CD4-positive, alpha-beta T cell (primary cell): ENCODE measurements at regions not wholly inside any gene's neighbourhood (a gene's known extent, or its start where the extent isn't known, plus 50 kb on each side); places are given as distances from the start of the nearest gene placed in this dataset.

ENCODE experiments used
- ATAC-seq: fragments of 200-7000 bp; cut with Tn5 transposase; one replicate; pipeline ENCODE4 v1.10.0; 2022; ENCODE audit warnings: mild to moderate bottlenecking; ENCODE audit not compliant: poor library complexity
- CTCF ChIA-PET: fragments of 350-600 bp; sonication (Branson Sonifier 250); formaldehyde crosslinking; loops from one replicate; lab custom pipeline; 2021; ENCODE audit warnings: antibody characterized with exemption, inconsistent platforms; lab: Charles Lee
- POLR2A ChIA-PET: fragments of 350-600 bp; sonication (Branson Sonifier 250); formaldehyde crosslinking; loops from one replicate; lab custom pipeline; 2021; ENCODE audit warnings: antibody characterized with exemption, inconsistent platforms; lab: Charles Lee
- DNase-seq, 14 experiments: peaks; one replicate each; pipeline ENCODE4 v3.0.0-alpha.2; 2013 to 2020; ENCODE audit warnings: mixed read lengths in 2 of 14
- H3K27ac ChIP-seq, 2 donors: one replicate each; pipeline versions ENCODE4 v1.5.1 to v1.7.0; 2013; ENCODE audit warnings: low read length in 2 of 2, low read depth in 1 of 2, mild to moderate bottlenecking in 1 of 2
- H3K27me3 ChIP-seq, 2 experiments: 1 replicate in 1 of 2; 2 replicates in 1 of 2; pipeline versions ENCODE4 v1.6.1 to v1.7.0; 2013; ENCODE audit warnings: low read length in 2 of 2, control low read depth in 1 of 2, mild to moderate bottlenecking in 1 of 2, moderate library complexity in 1 of 2; ENCODE audit not compliant: insufficient read depth in 2 of 2, control insufficient read depth in 1 of 2
- H3K36me3 ChIP-seq: one replicate; pipeline ENCODE4 v1.6.1; 2013; ENCODE audit warnings: low read length, control low read depth; ENCODE audit not compliant: insufficient read depth
- H3K4me1 ChIP-seq: one replicate; pipeline ENCODE4 v1.6.1; 2013; ENCODE audit warnings: low read length, control low read depth; ENCODE audit not compliant: insufficient read depth
- H3K4me3 ChIP-seq: one replicate; pipeline ENCODE4 v1.5.1; 2013; ENCODE audit warnings: mild to moderate bottlenecking, low read length, moderate library complexity
- H3K9me3 ChIP-seq, 2 experiments: 1 replicate in 1 of 2; 2 replicates in 1 of 2; pipeline versions ENCODE4 v1.6.1 to v1.7.0; 2013; ENCODE audit warnings: low read length in 2 of 2, mild to moderate bottlenecking in 2 of 2, control low read depth in 1 of 2, moderate library complexity in 1 of 2; ENCODE audit not compliant: control insufficient read depth in 1 of 2, insufficient read depth in 1 of 2
- H3K27ac Mint-ChIP-seq: one replicate; pipeline ENCODE4 v1.8.0; 2020; ENCODE audit warnings: mixed read lengths
- H3K27me3 Mint-ChIP-seq: one replicate; pipeline ENCODE4 v1.8.0; 2021; ENCODE audit warnings: mixed read lengths
- H3K36me3 Mint-ChIP-seq: one replicate; pipeline ENCODE4 v1.8.0; 2021; ENCODE audit warnings: low read depth, mixed read lengths
- H3K4me1 Mint-ChIP-seq: one replicate; pipeline ENCODE4 v1.8.0; 2021; ENCODE audit warnings: low read depth, mixed read lengths
- H3K4me3 Mint-ChIP-seq: one replicate; pipeline ENCODE4 v1.8.0; 2020; ENCODE audit warnings: mild to moderate bottlenecking, mixed read lengths
- H3K9me3 Mint-ChIP-seq: one replicate; pipeline ENCODE4 v1.8.0; 2020; ENCODE audit warnings: mixed read lengths
- CTCF ChIP-seq: fragments of 200-600 bp; IDR thresholded peaks from one replicate; pipeline ENCODE4 v1.8.0; 2022; ENCODE audit warnings: antibody characterized with exemption, mild to moderate bottlenecking
- intact Hi-C, 2 experiments: fragments of 100-400 bp; cut with DNase I in 1 of 2; cut with micrococcal nuclease in 1 of 2; formaldehyde crosslinking; loops; one replicate each; pipeline versions ENCODE4 v1.15.1 to v1.9.0; 2023 to 2025; cut with DNase I, micrococcal nuclease

DNA sequence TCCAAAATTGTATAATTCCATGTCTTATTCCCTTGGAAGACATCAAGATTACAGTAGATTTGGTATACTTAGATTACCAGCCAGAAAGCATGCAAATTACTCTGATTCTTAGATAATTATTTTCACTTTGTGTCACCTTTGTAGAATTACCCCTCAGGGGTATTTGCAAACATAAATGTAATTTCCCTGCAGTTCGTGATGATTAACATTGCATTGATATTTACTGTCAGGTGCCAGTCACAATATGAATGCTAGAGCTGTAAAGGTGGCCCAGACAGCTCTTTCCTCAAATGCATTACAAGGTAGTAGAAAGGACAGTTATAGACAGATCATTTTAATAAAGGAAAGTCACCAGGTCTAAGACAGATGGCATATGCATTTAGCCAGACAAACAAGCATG, 1537.5 kb upstream of the PIK3C3 start:
- H3K36me3 Mint-ChIP-seq = no peaks in the 10 kb centered on the region
- H3K4me3 ChIP-seq = no peak overlapping the region
- CTCF ChIA-PET = no interaction called here
- H3K36me3 ChIP-seq = no peaks in the 10 kb centered on the region
- no peak for ATAC-seq
- H3K27me3 ChIP-seq = no peaks in the 10 kb centered on the region
- H3K4me1 Mint-ChIP-seq = no peaks in the 10 kb centered on the region
- no peak for TF ChIP-seq CTCF
- no peaks in the 10 kb centered on the region for H3K4me1 ChIP-seq
- H3K4me3 Mint-ChIP-seq = no peak overlapping the region
- H3K27ac ChIP-seq = no peak overlapping the region
- H3K9me3 Mint-ChIP-seq = peaks cover 10% of the 10 kb centered on the region
- no peak for DNase-seq
- POLR2A ChIA-PET = no interaction called here
- H3K9me3 ChIP-seq = no peaks in the 10 kb centered on the region
- no peak overlapping the region for H3K27ac Mint-ChIP-seq
- no peaks in the 10 kb centered on the region for H3K27me3 Mint-ChIP-seq
- intact Hi-C loops = no loop called here

- Mint-ChIP-seq H3K36me3 (no peaks in the 10 kb centered on the region), H3K27me3 (no peaks in the 10 kb centered on the region), H3K27ac (no peak overlapping the region), H3K4me3 (no peak overlapping the region), H3K9me3 (peaks cover 5% of the 10 kb centered on the region), H3K4me1 (no peaks in the 10 kb centered on the region)
- TF ChIP-seq CTCF = no peak
- ATAC-seq (no peak), DNase-seq (no peak)
- H3K4me1 ChIP-seq = no peaks in the 10 kb centered on the region
- ChIA-PET POLR2A (no interaction called here), CTCF (no interaction called here)
- intact Hi-C loops = no loop called here
- peaks cover 0 to 4% of the 10 kb centered on the region in 2 experiments for H3K9me3 ChIP-seq
- H3K27ac ChIP-seq = no peak overlapping the region
- no peak overlapping the region for H3K4me3 ChIP-seq
- no peaks in the 10 kb centered on the region for H3K36me3 ChIP-seq
- H3K27me3 ChIP-seq = no peaks in the 10 kb centered on the region
Measured at GRCh38 chr18:40415821-40416220, 1539.2 kb upstream of the PIK3C3 start.

DNA sequence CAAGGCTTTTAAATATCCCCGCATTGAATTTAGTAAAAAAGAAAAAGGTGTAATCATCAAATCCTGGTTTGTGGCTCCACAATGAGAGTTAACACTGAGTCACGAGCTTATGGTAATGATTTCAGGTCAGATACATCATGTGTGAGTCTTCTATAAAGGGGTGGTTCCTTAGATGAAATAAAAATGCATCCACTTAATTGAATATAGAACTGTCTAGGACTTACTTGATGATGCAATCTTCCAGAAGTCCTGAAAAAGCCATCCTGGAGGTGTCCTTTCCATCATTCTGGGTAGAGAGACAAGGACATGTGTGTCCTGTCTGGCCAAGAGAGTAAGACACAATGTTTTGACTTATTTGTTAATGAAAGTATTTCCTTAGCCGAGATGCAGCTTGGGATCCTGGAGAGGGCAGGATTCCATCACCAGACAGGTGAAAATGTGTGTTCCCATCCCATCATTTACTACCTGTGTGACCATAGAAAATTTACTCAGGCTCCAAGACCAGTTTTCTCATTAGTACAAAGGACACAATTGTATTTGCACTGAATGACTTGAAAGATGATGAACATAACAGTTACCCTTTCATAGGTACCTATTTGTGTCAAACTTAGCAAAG, 1539.8 kb upstream of the PIK3C3 start:
- DNase-seq (no peak), ATAC-seq (no peak)
- Mint-ChIP-seq H3K27ac (no peak overlapping the region), H3K36me3 (no peaks in the 10 kb centered on the region), H3K4me1 (no peaks in the 10 kb centered on the region), H3K27me3 (no peaks in the 10 kb centered on the region), H3K9me3 (peaks cover 5% of the 10 kb centered on the region), H3K4me3 (no peak overlapping the region)
- Histone ChIP-seq H3K36me3 (no peaks in the 10 kb centered on the region), H3K27me3 (no peaks in the 10 kb centered on the region), H3K27ac (no peak overlapping the region), H3K4me1 (no peaks in the 10 kb centered on the region), H3K4me3 (no peak overlapping the region), H3K9me3 (peaks cover 0 to 4% of the 10 kb centered on the region in 2 experiments)
- intact Hi-C loops = no loop called here
- TF ChIP-seq CTCF = no peak
- ChIA-PET CTCF (no interaction called here), POLR2A (no interaction called here)
